NB4 (cell line): ENCODE measurements at regions not wholly inside any gene's neighbourhood (a gene's known extent, or its start where the extent isn't known, plus 50 kb on each side); places are given as distances from the start of the nearest gene placed in this dataset.

Source experiments
- CTCF ChIP-seq: IDR thresholded peaks from one replicate; pipeline ENCODE4 v1.5.1; 2012; ENCODE audit warnings: low read depth, low read length
- POLR2A ChIP-seq: IDR thresholded peaks from 2 replicates; pipeline ENCODE4 v1.6.1; 2011; ENCODE audit warnings: mild to moderate bottlenecking; ENCODE audit not compliant: insufficient read length; ENCODE audit errors: extremely low read depth

- TF ChIP-seq CTCF (no peak), POLR2A (no peak)
These were observed 614.2 kb downstream of the TMEM114 start for GRCh38 chr16:7976125-7976524.
